ENCODE measurements at regions not wholly inside any gene's neighbourhood (a gene's known extent, or its start where the extent isn't known, plus 50 kb on each side); places are given as distances from the start of the nearest gene placed in this dataset.

- no peak for DNase-seq
Observed at GRCh38 chr21:16594191-16594590, 864.4 kb downstream of the USP25 start.

GRCh38 chr21:16596369-16596768 is 866.6 kb downstream of the USP25 start:
- no peak for DNase-seq

- DNase-seq: no peak
Observed at GRCh38 chr21:16597753-16598152, 868.0 kb downstream of the USP25 start.

- no peak for DNase-seq
Observed at GRCh38 chr21:16605597-16605996, 875.8 kb downstream of the USP25 start.

GRCh38 chr21:16606271-16606670 is 876.5 kb downstream of the USP25 start:
- DNase-seq: no peak

GRCh38 chr21:16608209-16608830 is 878.5 kb downstream of the USP25 start:
- DNase-seq: no peak

- DNase-seq: no peak
Observed at GRCh38 chr21:16619281-16619680, 889.5 kb downstream of the USP25 start.

GRCh38 chr21:16620786-16621320 is 891.1 kb downstream of the USP25 start:
- no peak for DNase-seq

- no peak for DNase-seq
Observed at GRCh38 chr21:16624479-16625118, 888.2 kb upstream of the CXADR start.

- DNase-seq: no peak
Observed at GRCh38 chr21:16625491-16625890, 887.4 kb upstream of the CXADR start.

GRCh38 chr21:16633831-16634459 is 878.9 kb upstream of the CXADR start:
- DNase-seq: no peak

- no peak for DNase-seq
Observed at GRCh38 chr21:16634515-16634914, 878.3 kb upstream of the CXADR start.

- no peak for DNase-seq
Observed at GRCh38 chr21:16640297-16641027, 872.4 kb upstream of the CXADR start.

- DNase-seq: no peak
Observed at GRCh38 chr21:16642353-16642752, 870.5 kb upstream of the CXADR start.

- DNase-seq: no peak
Observed at GRCh38 chr21:16644685-16645084, 868.2 kb upstream of the CXADR start.

GRCh38 chr21:16650714-16651366 is 862.0 kb upstream of the CXADR start:
- DNase-seq: no peak

GRCh38 chr21:16651956-16652355 is 860.9 kb upstream of the CXADR start:
- DNase-seq: no peak

- DNase-seq: no peak
Observed at GRCh38 chr21:16663436-16663835, 849.4 kb upstream of the CXADR start.

- no peak for DNase-seq
Observed at GRCh38 chr21:16667395-16667794, 845.4 kb upstream of the CXADR start.

- no peak for DNase-seq
Observed at GRCh38 chr21:16674949-16675348, 837.9 kb upstream of the CXADR start.

GRCh38 chr21:16676391-16676790 is 836.5 kb upstream of the CXADR start:
- DNase-seq: no peak

- no peak for DNase-seq
Observed at GRCh38 chr21:16678429-16679160, 834.2 kb upstream of the CXADR start.

Data from suppressor macrophage treated with lipopolysaccharide for 1 hour (primary cell).